HG03565 (cell line): ENCODE measurements at regions not wholly inside any gene's neighbourhood (a gene's known extent, or its start where the extent isn't known, plus 50 kb on each side); places are given as distances from the start of the nearest gene placed in this dataset.
"Not testable (repeated sequence)": the region's sequence is repeated elsewhere in the genome, so short reads cannot be mapped to it uniquely, and the experiment has no call there.

ENCODE experiments used
- ATAC-seq: cut with Tn5 transposase; IDR thresholded peaks from one replicate; pipeline ENCODE4 v1.9.1; 2021; ENCODE audit warnings: mild to moderate bottlenecking, moderate library complexity; ENCODE audit not compliant: unreplicated experiment

GRCh38 chr6:170037541-170038250 lies 253.2 kb downstream of the DLL1 start:
- ATAC-seq = no peak

- ATAC-seq = no peak
Observed at GRCh38 chr6:170036916-170037315, 254.0 kb downstream of the DLL1 start.

GRCh38 chr6:170036367-170036766 lies 254.5 kb downstream of the DLL1 start:
- ATAC-seq = not testable (repeated sequence)

- ATAC-seq = no peak
Observed at GRCh38 chr6:170035901-170036304, 255.0 kb downstream of the DLL1 start.

- no peak for ATAC-seq
Observed at GRCh38 chr6:170035044-170035443, 255.8 kb downstream of the DLL1 start.

GRCh38 chr6:170034294-170034693 lies 256.6 kb downstream of the DLL1 start:
- no peak for ATAC-seq

- ATAC-seq = no peak
Observed at GRCh38 chr6:170033666-170034065, 257.2 kb downstream of the DLL1 start.

- no peak for ATAC-seq
Observed at GRCh38 chr6:170032706-170033309, 258.1 kb downstream of the DLL1 start.

GRCh38 chr6:170032197-170032596 lies 258.7 kb downstream of the DLL1 start:
- no peak for ATAC-seq

GRCh38 chr6:170031684-170032121 lies 259.2 kb downstream of the DLL1 start:
- ATAC-seq = no peak

GRCh38 chr6:170030821-170031471 lies 259.9 kb downstream of the DLL1 start:
- ATAC-seq = no peak

- ATAC-seq = no peak
Observed at GRCh38 chr6:170030284-170030815, 260.5 kb downstream of the DLL1 start.

- no peak for ATAC-seq
Observed at GRCh38 chr6:170029416-170030283, 261.2 kb downstream of the DLL1 start.

GRCh38 chr6:170028629-170029345 lies 262.1 kb downstream of the DLL1 start:
- ATAC-seq = no peak

GRCh38 chr6:170027647-170028043 lies 263.2 kb downstream of the DLL1 start:
- no peak for ATAC-seq

GRCh38 chr6:170026751-170027646 lies 263.9 kb downstream of the DLL1 start:
- ATAC-seq = no peak

- no peak for ATAC-seq
Observed at GRCh38 chr6:170025935-170026750, 264.7 kb downstream of the DLL1 start.

- ATAC-seq = no peak
Observed at GRCh38 chr6:170025341-170025911, 265.5 kb downstream of the DLL1 start.
